Right lobe of liver (tissue), 4 donors: ENCODE measurements at regions not wholly inside any gene's neighbourhood (a gene's known extent, or its start where the extent isn't known, plus 50 kb on each side); places are given as distances from the start of the nearest gene placed in this dataset.

Experiments
- CTCF ChIP-seq, 4 donors: fragments of 200-600 bp in 3 of 4; fragments of 450-650 bp in 1 of 4; IDR thresholded peaks; one replicate each; pipeline versions ENCODE4 v1.5.1 to v1.8.0; 2016 to 2022; ENCODE audit warnings: antibody characterized with exemption in 4 of 4, mild to moderate bottlenecking in 2 of 4
- POLR2A ChIP-seq: fragments of 450-650 bp; IDR thresholded peaks from one replicate; pipeline ENCODE4 v1.6.1; 2017; ENCODE audit warnings: antibody characterized with exemption, mild to moderate bottlenecking
- donor health status: DM: no; HTN: no; CAD: no.
- donor health status: DM: no; HTN: no; CAD: no.
- donor health status: DM: no; HTN: yes; CAD: no.

GRCh38 chrY:7182591-7182990 is 271.0 kb upstream of the AMELY start:
- TF ChIP-seq CTCF (IDR thresholded peaks at IDR 0.05), result no peak
- no peak for TF ChIP-seq POLR2A
